CMK (cell line): ENCODE measurements at regions not wholly inside any gene's neighbourhood (a gene's known extent, or its start where the extent isn't known, plus 50 kb on each side); places are given as distances from the start of the nearest gene placed in this dataset.

Experiments
- DNase-seq: peaks from one replicate; pipeline ENCODE4 v3.0.0-alpha.2; 2010; ENCODE audit warnings: low read depth

GRCh38 chr2:207449642-207450165, 80.1 kb upstream of the CREB1 start:
- no peak for DNase-seq

- no peak for DNase-seq
These were observed 79.6 kb upstream of the CREB1 start for GRCh38 chr2:207450186-207450585.

- no peak for DNase-seq
These were observed 71.2 kb upstream of the CREB1 start for GRCh38 chr2:207458582-207458981.

- DNase-seq, result no peak
These were observed 69.6 kb upstream of the CREB1 start for GRCh38 chr2:207459990-207460757.

- DNase-seq, result no peak
These were observed 66.3 kb upstream of the CREB1 start for GRCh38 chr2:207463433-207463832.

- DNase-seq, result no peak
These were observed 65.8 kb upstream of the CREB1 start for GRCh38 chr2:207464007-207464406.

- no peak for DNase-seq
These were observed 63.9 kb upstream of the CREB1 start for GRCh38 chr2:207465894-207466293.

- no peak for DNase-seq
These were observed 61.9 kb upstream of the CREB1 start for GRCh38 chr2:207467716-207468347.

GRCh38 chr2:207468488-207468887, 61.3 kb upstream of the CREB1 start:
- no peak for DNase-seq

GRCh38 chr2:207469451-207469850, 60.3 kb upstream of the CREB1 start:
- DNase-seq, result no peak

GRCh38 chr2:207469943-207470729, 59.6 kb upstream of the CREB1 start:
- DNase-seq, result no peak

GRCh38 chr2:207471261-207471660, 58.5 kb upstream of the CREB1 start:
- DNase-seq, result no peak

- no peak for DNase-seq
These were observed 57.3 kb upstream of the CREB1 start for GRCh38 chr2:207472343-207473048.

- DNase-seq, result no peak
These were observed 56.5 kb upstream of the CREB1 start for GRCh38 chr2:207473049-207473930.

- no peak for DNase-seq
These were observed 55.9 kb upstream of the CREB1 start for GRCh38 chr2:207473931-207474235.

GRCh38 chr2:207474863-207475485, 54.8 kb upstream of the CREB1 start:
- DNase-seq, result no peak

GRCh38 chr2:207475546-207475945, 54.2 kb upstream of the CREB1 start:
- DNase-seq, result no peak

GRCh38 chr2:207477896-207478295, 51.9 kb upstream of the CREB1 start:
- no peak for DNase-seq

- no peak for DNase-seq
These were observed 51.2 kb upstream of the CREB1 start for GRCh38 chr2:207478572-207478971.

GRCh38 chr2:207479198-207479785, 50.5 kb upstream of the CREB1 start:
- no peak for DNase-seq
